BE2C (cell line): ENCODE measurements at regions not wholly inside any gene's neighbourhood (a gene's known extent, or its start where the extent isn't known, plus 50 kb on each side); places are given as distances from the start of the nearest gene placed in this dataset.
A peak's percentile ranks its signal among the peaks of the same experiment; 100 is the strongest.

ENCODE experiments used
- DNase-seq: peaks from one replicate; pipeline ENCODE4 v3.0.0-alpha.2; 2020
- H3K27me3 ChIP-seq: fragments of 250-450 bp; sonication (Bioruptor Pico); 2 replicates; pipeline ENCODE4 v1.5.1; 2020; ENCODE audit warnings: mild to moderate bottlenecking
- H3K36me3 ChIP-seq: fragments of 250-450 bp; sonication (Bioruptor Pico); 2 replicates; pipeline ENCODE4 v1.5.1; 2020; ENCODE audit warnings: mild to moderate bottlenecking
- H3K4me1 ChIP-seq: fragments of 250-450 bp; sonication (Bioruptor Pico); 2 replicates; pipeline ENCODE4 v1.5.1; 2020
- H3K4me3 ChIP-seq: 2 replicates; pipeline ENCODE4 v1.5.1; 2011; ENCODE audit warnings: low read depth, low read length
- H3K9me3 ChIP-seq: fragments of 250-450 bp; sonication (Bioruptor Pico); 2 replicates; pipeline ENCODE4 v1.5.1; 2020
- CTCF ChIP-seq: IDR thresholded peaks from 2 replicates; pipeline ENCODE4 v1.5.1; 2012; ENCODE audit warnings: mild to moderate bottlenecking, low read depth, low read length

- no peak for DNase-seq
- no peak for TF ChIP-seq CTCF
- H3K4me3 ChIP-seq = no peak overlapping the region
- no peaks in the 10 kb centered on the region for H3K4me1 ChIP-seq
- no peaks in the 10 kb centered on the region for H3K36me3 ChIP-seq
- H3K9me3 ChIP-seq = no peaks in the 10 kb centered on the region
- H3K27me3 ChIP-seq = no peaks in the 10 kb centered on the region
These were observed 496.9 kb upstream of the STXBP6 start for GRCh38 chr14:25546826-25547225.

GRCh38 chr14:25537846-25538455 is 488.0 kb upstream of the STXBP6 start:
- peak; percentile 25 for DNase-seq
- H3K9me3 ChIP-seq = no peaks in the 10 kb centered on the region
- peak; percentile 51 for TF ChIP-seq CTCF
- H3K4me3 ChIP-seq = no peak overlapping the region
- no peaks in the 10 kb centered on the region for H3K27me3 ChIP-seq
- no peaks in the 10 kb centered on the region for H3K4me1 ChIP-seq
- no peaks in the 10 kb centered on the region for H3K36me3 ChIP-seq

DNA sequence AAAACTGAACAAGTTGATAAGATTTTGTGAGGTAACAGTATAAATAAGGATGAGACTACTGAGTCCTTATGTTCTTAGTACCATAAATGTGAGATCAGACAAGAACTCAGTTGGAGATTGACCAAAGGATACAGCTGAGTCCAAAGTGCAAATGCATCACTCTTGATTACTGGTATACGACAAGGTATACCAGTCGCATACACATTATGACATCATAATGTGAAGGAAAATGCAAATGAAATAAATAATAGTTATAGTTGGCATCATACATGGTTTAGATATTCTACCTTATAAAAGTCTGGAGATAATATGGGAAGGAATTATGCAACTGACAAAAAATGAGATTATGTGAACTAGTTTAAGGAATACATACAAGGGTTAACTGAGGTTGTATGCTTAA is 476.3 kb upstream of the STXBP6 start:
- no peaks in the 10 kb centered on the region for H3K27me3 ChIP-seq

DNA sequence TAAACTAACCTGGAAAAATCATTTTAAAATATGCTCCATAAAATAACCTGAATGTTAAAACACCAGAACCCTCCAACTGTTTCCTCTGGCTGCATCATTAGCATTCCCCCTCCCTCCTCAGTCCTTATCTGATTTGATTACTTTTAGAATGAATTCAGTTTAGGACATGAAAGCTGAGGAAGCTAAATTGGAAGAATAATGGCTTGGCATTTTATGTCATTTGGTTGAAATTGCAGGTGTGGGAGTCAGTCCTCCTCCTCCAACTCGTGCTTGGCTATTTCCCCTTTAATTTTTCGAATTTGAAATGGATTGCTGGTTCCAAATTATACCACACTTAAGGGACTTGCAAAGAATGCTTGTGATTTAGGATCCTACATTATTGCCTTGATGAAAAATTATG is 473.0 kb upstream of the STXBP6 start:
- H3K9me3 ChIP-seq = no peaks in the 10 kb centered on the region
- no peaks in the 10 kb centered on the region for H3K4me1 ChIP-seq
- H3K4me3 ChIP-seq = no peak overlapping the region
- no peaks in the 10 kb centered on the region for H3K27me3 ChIP-seq
- TF ChIP-seq CTCF = no peak
- DNase-seq = no peak
- no peaks in the 10 kb centered on the region for H3K36me3 ChIP-seq

More for the DNA sequence above, 476.3 kb upstream of the STXBP6 start:
- no peak for DNase-seq
- Histone ChIP-seq H3K36me3 (no peaks in the 10 kb centered on the region), H3K4me1 (no peaks in the 10 kb centered on the region), H3K9me3 (no peaks in the 10 kb centered on the region), H3K4me3 (no peak overlapping the region)
- no peak for TF ChIP-seq CTCF

- TF ChIP-seq CTCF = no peak
These were observed 472.2 kb upstream of the STXBP6 start for GRCh38 chr14:25522116-25522515.

DNA sequence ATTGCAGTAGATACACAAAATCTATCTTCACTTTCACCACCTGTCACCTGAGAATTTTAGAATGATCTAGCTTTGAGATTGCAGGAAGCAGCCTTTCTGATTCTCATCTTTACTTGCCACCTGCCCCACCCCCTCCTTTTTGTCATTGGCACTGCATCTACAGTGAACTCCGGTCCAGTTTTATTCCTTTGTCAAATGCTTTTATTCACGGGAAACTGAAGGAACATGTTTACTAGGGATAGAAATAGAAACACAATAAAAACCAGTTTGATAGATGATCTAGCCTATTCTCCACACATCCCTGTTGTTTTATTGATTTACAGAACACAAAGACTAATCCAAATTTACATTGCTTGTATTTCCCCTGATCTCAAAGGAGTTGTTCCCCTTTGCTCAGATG is 471.7 kb upstream of the STXBP6 start:
- H3K9me3 ChIP-seq = no peaks in the 10 kb centered on the region
- no peak for TF ChIP-seq CTCF
- DNase-seq = no peak
- H3K4me1 ChIP-seq = no peaks in the 10 kb centered on the region
- no peak overlapping the region for H3K4me3 ChIP-seq
- no peaks in the 10 kb centered on the region for H3K27me3 ChIP-seq
- H3K36me3 ChIP-seq = no peaks in the 10 kb centered on the region

More at GRCh38 chr14:25522116-25522515, 472.2 kb upstream of the STXBP6 start:
- Histone ChIP-seq H3K4me3 (no peak overlapping the region), H3K4me1 (no peaks in the 10 kb centered on the region), H3K36me3 (no peaks in the 10 kb centered on the region), H3K9me3 (no peaks in the 10 kb centered on the region), H3K27me3 (no peaks in the 10 kb centered on the region)
- no peak for DNase-seq
